ENCODE measurements at regions not wholly inside any gene's neighbourhood (a gene's known extent, or its start where the extent isn't known, plus 50 kb on each side); places are given as distances from the start of the nearest gene placed in this dataset.

- no peak overlapping the region for H3K4me3 ChIP-seq (ENCODE audit: low read depth, low read length)
- no peak for DNase-seq (ENCODE audit: low read depth)
- TF ChIP-seq CTCF (IDR thresholded peaks at IDR 0.05; ENCODE audit: low read depth, low read length, missing control alignments) = no peak
Observed at GRCh38 chr12:23113781-23114180, 488.8 kb downstream of the ETNK1 start.

- no peak for TF ChIP-seq CTCF (IDR thresholded peaks at IDR 0.05; ENCODE audit: low read depth, low read length, missing control alignments)
- DNase-seq (ENCODE audit: low read depth) = no peak
- H3K4me3 ChIP-seq (ENCODE audit: low read depth, low read length) = no peak overlapping the region
Observed at GRCh38 chr12:23115984-23116383, 491.0 kb downstream of the ETNK1 start.

GRCh38 chr12:23126794-23127193 lies 501.8 kb downstream of the ETNK1 start:
- no peak for TF ChIP-seq CTCF (IDR thresholded peaks at IDR 0.05; ENCODE audit: low read depth, low read length, missing control alignments)
- no peak overlapping the region for H3K4me3 ChIP-seq (ENCODE audit: low read depth, low read length)
- DNase-seq (ENCODE audit: low read depth) = no peak

GRCh38 chr12:23127701-23128100 lies 502.7 kb downstream of the ETNK1 start:
- DNase-seq (ENCODE audit: low read depth) = no peak
- TF ChIP-seq CTCF (IDR thresholded peaks at IDR 0.05; ENCODE audit: low read depth, low read length, missing control alignments) = no peak
- no peak overlapping the region for H3K4me3 ChIP-seq (ENCODE audit: low read depth, low read length)

- H3K4me3 ChIP-seq (ENCODE audit: low read depth, low read length) = no peak overlapping the region
- no peak for TF ChIP-seq CTCF (IDR thresholded peaks at IDR 0.05; ENCODE audit: low read depth, low read length, missing control alignments)
- DNase-seq (ENCODE audit: low read depth) = no peak
Observed at GRCh38 chr12:23128462-23128861, 503.5 kb downstream of the ETNK1 start.

- DNase-seq (ENCODE audit: low read depth) = no peak
- TF ChIP-seq CTCF (IDR thresholded peaks at IDR 0.05; ENCODE audit: low read depth, low read length, missing control alignments) = no peak
Observed at GRCh38 chr12:23132357-23132756, 507.4 kb downstream of the ETNK1 start.

GRCh38 chr12:23133471-23133870 lies 508.5 kb downstream of the ETNK1 start:
- no peak overlapping the region for H3K4me3 ChIP-seq (ENCODE audit: low read depth, low read length)
- DNase-seq (ENCODE audit: low read depth) = no peak
- no peak for TF ChIP-seq CTCF (IDR thresholded peaks at IDR 0.05; ENCODE audit: low read depth, low read length, missing control alignments)

More at GRCh38 chr12:23132357-23132756, 507.4 kb downstream of the ETNK1 start:
- no peak overlapping the region for H3K4me3 ChIP-seq (ENCODE audit: low read depth, low read length)
